Gastroesophageal sphincter (tissue), 4 donors: ENCODE measurements at regions not wholly inside any gene's neighbourhood (a gene's known extent, or its start where the extent isn't known, plus 50 kb on each side); places are given as distances from the start of the nearest gene placed in this dataset.
A peak's percentile ranks its signal among the peaks of the same experiment; 100 is the strongest.
"Not testable (repeated sequence)": the region's sequence is repeated elsewhere in the genome, so short reads cannot be mapped to it uniquely, and the experiment has no call there.

ENCODE experiments used
- ATAC-seq: fragments of 150-250 bp; one replicate; pipeline ENCODE4 v1.9.1; 2016; ENCODE audit warnings: mild to moderate bottlenecking, moderate library complexity
- H3K27ac ChIP-seq, 4 donors: fragments of 200-600 bp; sonication (generic) in 3 of 4; 1 replicate in 3 of 4; 2 replicates in 1 of 4; pipeline ENCODE4 v1.5.1; 2016 to 2019
- H3K27me3 ChIP-seq: fragments of 200-600 bp; sonication (generic); one replicate; pipeline ENCODE4 v1.5.1; 2019
- H3K36me3 ChIP-seq, 2 donors: fragments of 200-600 bp; sonication (generic); one replicate each; pipeline ENCODE4 v1.5.1; 2019; ENCODE audit warnings: control low read depth in 1 of 2
- H3K4me1 ChIP-seq, 3 donors: fragments of 200-600 bp; sonication (generic); 1 replicate in 2 of 3; 2 replicates in 1 of 3; pipeline ENCODE4 v1.5.1; 2016 to 2019; ENCODE audit warnings: control low read depth in 2 of 3
- H3K4me3 ChIP-seq, 2 donors: fragments of 200-600 bp; sonication (generic); one replicate each; pipeline ENCODE4 v1.5.1; 2019; ENCODE audit warnings: mild to moderate bottlenecking in 1 of 2, moderate library complexity in 1 of 2
- H3K9me3 ChIP-seq, 3 donors: fragments of 200-600 bp; sonication (generic); one replicate each; pipeline ENCODE4 v1.5.1; 2017 to 2019; ENCODE audit warnings: control low read depth in 2 of 3
- EP300 ChIP-seq: sonication (generic); formaldehyde crosslinking; IDR thresholded peaks from one replicate; pipeline ENCODE4 v1.6.1; 2017; ENCODE audit warnings: antibody characterized with exemption, mild to moderate bottlenecking
- POLR2A ChIP-seq, 2 donors: fragments of 450-650 bp; IDR thresholded peaks; one replicate each; pipeline ENCODE4 v1.6.1; 2017; ENCODE audit warnings: antibody characterized with exemption in 2 of 2, mild to moderate bottlenecking in 2 of 2, moderate library complexity in 1 of 2
- POLR2AphosphoS5 ChIP-seq: sonication (generic); formaldehyde crosslinking; IDR thresholded peaks from one replicate; pipeline ENCODE4 v1.6.1; 2017; ENCODE audit warnings: antibody characterized with exemption
- WGBS, 2 donors: methylation state at CpG; one replicate each; pipeline ENCODE4 v1.1.5; 2018; ENCODE audit warnings: low coverage in 1 of 2; 5-methylcytosine and 5-hydroxymethylcytosine counted together
- TF ChIP-seq, protein P1 (sequence below), 4 experiments: fragments of 200-600 bp in 2 of 4; fragments of 450-650 bp in 2 of 4; sonication (generic) in 1 of 4; IDR thresholded peaks; one replicate each; pipeline ENCODE4 v1.5.1; 2017 to 2019; ENCODE audit warnings: antibody characterized with exemption in 4 of 4, mild to moderate bottlenecking in 2 of 4, moderate library complexity in 2 of 4

DNA sequence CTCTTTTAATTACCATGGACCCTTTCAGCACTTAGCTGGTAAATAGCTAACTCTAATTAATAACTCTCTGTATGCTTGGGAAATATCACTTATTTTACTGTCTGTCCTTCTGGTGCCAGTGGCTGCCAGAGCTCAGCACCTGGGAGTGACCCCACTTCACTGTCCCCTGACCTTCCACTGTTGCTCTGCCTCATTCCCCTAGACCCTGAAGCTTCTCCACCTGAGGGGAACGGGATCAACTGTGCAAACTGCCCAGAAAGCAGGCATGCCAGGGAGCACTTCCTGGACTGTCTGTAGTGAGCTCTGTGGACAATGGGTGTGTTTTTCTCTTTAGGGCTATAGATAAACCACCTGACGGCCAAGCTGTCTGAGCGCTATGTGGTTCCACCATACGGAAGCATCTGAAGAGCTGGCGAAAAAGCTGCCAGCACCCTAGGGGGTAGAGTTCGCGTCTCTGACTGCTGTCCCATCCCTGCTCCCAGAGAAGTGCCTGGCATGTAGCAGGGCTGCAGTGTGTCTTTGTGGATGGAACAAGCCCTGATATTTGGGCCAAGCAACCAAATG, 106.3 kb upstream of the FOXA2 start:
- no peak for TF ChIP-seq POLR2AphosphoS5
- no peak for TF ChIP-seq POLR2A (IDR thresholded peaks at IDR 0.05)
- TF ChIP-seq, protein P1, sequence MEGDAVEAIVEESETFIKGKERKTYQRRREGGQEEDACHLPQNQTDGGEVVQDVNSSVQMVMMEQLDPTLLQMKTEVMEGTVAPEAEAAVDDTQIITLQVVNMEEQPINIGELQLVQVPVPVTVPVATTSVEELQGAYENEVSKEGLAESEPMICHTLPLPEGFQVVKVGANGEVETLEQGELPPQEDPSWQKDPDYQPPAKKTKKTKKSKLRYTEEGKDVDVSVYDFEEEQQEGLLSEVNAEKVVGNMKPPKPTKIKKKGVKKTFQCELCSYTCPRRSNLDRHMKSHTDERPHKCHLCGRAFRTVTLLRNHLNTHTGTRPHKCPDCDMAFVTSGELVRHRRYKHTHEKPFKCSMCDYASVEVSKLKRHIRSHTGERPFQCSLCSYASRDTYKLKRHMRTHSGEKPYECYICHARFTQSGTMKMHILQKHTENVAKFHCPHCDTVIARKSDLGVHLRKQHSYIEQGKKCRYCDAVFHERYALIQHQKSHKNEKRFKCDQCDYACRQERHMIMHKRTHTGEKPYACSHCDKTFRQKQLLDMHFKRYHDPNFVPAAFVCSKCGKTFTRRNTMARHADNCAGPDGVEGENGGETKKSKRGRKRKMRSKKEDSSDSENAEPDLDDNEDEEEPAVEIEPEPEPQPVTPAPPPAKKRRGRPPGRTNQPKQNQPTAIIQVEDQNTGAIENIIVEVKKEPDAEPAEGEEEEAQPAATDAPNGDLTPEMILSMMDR (IDR thresholded peaks at IDR 0.05), result no peak
- TF ChIP-seq EP300, result no peak
- Histone ChIP-seq H3K27ac (no peak overlapping the region), H3K36me3 (no peaks in the 10 kb centered on the region), H3K4me1 (peaks cover 0 to 10% (median 8%) of the 10 kb centered on the region in 3 donors), H3K4me3 (no peak overlapping the region), H3K9me3 (no peaks in the 10 kb centered on the region), H3K27me3 (peaks cover 7% of the 10 kb centered on the region)
- no peak for ATAC-seq
- whole genome bisulfite sequencing, 2 donors, result 100% methylated on average over 1 of the region's 7 CpGs; no CpG with 5 or more reads in 1 of the 2 donors

DNA sequence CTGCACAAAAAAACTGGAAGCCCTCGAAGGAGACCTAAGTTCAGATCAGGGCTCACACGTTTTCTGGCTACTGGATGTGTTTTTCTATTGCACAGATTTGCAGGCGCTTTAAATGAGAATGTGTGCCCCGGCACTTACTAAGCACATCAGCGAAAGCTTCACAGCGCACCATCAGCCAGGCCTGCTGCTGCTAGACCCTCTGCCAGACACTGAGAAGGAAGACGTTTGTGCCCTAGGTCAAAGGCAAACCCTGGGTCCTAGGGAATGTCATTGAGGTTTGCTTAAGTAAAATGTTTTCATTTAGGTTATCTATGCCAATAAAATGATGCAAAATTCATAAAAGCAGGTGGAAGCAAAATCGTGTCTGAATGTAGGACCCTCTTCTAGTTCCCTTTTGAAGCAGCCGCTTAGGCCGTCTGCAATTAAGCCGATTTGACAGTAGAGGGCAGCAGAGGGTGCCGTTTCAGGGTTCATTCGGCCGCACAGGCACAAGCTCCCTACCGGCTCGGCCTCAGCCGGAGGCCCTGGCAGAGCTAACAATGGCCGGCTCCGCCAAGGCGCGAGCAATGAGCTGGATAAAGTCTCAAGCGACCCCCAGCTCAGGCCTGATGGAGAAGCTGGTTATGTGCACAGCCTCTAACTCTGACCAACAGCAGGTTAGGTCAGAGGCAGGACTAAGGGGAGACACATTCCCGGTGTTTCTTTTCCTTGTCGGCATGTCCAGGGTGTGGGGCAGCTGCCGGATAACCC, 107.2 kb upstream of the FOXA2 start:
- Histone ChIP-seq H3K4me3 (peak overlapping the region in 1 of 2 donors; percentile 14), H3K27ac (peak overlapping the region in 1 of 4 donors; percentile 31), H3K27me3 (peaks cover 7% of the 10 kb centered on the region), H3K4me1 (peaks cover 0 to 10% (median 8%) of the 10 kb centered on the region in 3 donors), H3K9me3 (no peaks in the 10 kb centered on the region), H3K36me3 (no peaks in the 10 kb centered on the region)
- ATAC-seq, result peak; percentile 82
- WGBS, 2 donors, result 11 to 20% methylated on average over 12 of the region's 25 CpGs
- no peak for TF ChIP-seq POLR2AphosphoS5
- TF ChIP-seq, protein P1 (IDR thresholded peaks at IDR 0.05), result peak; percentile 85 to 94 (median 86)

DNA sequence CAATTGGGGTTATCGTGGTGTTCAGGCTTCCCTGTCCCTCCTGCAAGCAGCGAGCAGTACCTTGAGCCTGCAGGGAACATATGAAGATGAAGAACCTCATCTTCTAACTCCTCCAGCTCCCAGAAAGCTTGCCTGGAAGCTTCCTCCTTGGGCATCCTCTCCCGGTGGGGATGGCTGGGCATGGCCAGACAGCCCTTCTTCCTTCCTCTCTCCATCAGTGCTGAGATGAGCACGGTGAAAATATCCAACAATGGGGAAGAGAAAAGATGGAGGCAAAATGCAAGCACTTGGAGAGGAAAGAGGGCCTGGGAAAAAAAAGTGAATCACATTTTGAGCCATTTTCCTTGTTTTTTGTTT, 107.7 kb upstream of the FOXA2 start:
- no peaks in the 10 kb centered on the region for H3K9me3 ChIP-seq
- peaks cover 0 to 10% (median 8%) of the 10 kb centered on the region in 3 donors for H3K4me1 ChIP-seq
- no peaks in the 10 kb centered on the region for H3K36me3 ChIP-seq
- peak overlapping the region in 1 of 4 donors; percentile 31 for H3K27ac ChIP-seq
- no peak for ATAC-seq
- peaks cover 7% of the 10 kb centered on the region for H3K27me3 ChIP-seq
- 10 to 40% methylated on average over 1 to 2 of the region's 4 CpGs for WGBS, 2 donors
- peak overlapping the region in 1 of 2 donors; percentile 14 for H3K4me3 ChIP-seq
- TF ChIP-seq EP300 (no peak), POLR2AphosphoS5 (no peak), POLR2A (IDR thresholded peaks at IDR 0.05) (no peak)
- TF ChIP-seq, protein P1 (IDR thresholded peaks at IDR 0.05), result no peak

DNA sequence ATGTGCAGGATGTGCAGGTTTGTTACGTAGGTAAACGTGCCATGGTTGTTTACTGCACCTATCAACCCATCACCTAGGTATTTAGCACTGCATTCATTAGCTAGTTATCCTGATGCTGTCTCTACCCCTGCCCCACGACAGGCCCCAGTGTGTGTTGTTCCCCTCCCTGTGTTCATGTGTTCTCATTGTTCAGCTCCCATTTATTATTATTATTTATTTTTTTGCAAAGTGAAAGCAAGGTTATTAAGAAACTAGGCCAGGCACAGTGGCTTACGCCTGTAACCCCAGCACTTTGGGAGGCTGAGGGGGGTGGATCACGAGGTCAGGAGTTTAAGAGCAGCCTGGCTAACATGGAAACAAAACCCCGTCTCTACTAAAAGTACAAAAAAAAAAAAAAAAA, 108.2 kb upstream of the FOXA2 start:
- not testable (repeated sequence) for H3K27me3 ChIP-seq, H3K27ac ChIP-seq, ATAC-seq, H3K36me3 ChIP-seq, H3K9me3 ChIP-seq, H3K4me3 ChIP-seq
- peaks cover 0 to 10% (median 8%) of the 10 kb centered on the region in 3 donors for H3K4me1 ChIP-seq
- WGBS, 2 donors, result 81 to 87% methylated on average over 3 to 6 of the region's 6 CpGs

DNA sequence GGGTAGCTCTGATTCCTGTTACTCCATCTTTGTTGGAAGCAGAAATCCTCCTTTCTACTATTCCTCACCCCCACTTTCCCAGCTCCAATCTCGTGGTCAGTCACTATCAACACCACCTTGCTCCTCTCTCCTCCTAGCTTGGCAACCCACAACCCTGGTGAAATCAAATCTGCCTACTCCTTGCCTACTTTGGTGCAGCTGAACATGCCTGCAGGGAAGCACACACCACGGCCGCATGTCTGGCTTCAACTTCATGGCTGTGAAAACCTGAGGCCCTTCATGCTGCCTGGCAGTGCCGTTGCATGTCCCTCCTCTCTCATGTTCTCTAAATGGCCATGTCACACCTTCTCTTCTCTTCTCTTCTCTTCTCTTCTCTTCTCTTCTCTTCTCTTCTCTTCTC, 112.4 kb upstream of the FOXA2 start:
- 88 to 98% methylated on average over 3 to 4 of the region's 4 CpGs for WGBS, 2 donors
- no peak for TF ChIP-seq POLR2AphosphoS5
- no peak for TF ChIP-seq POLR2A (IDR thresholded peaks at IDR 0.05)
- no peak for TF ChIP-seq EP300
- TF ChIP-seq, protein P1 (IDR thresholded peaks at IDR 0.05), result no peak

More for the DNA sequence above, 112.4 kb upstream of the FOXA2 start:
- Histone ChIP-seq H3K4me3 (no peak overlapping the region), H3K27me3 (no peaks in the 10 kb centered on the region), H3K9me3 (peaks cover 0 to 4% (median 0%) of the 10 kb centered on the region in 3 donors), H3K27ac (no peak overlapping the region), H3K4me1 (peaks cover 0 to 4% (median 4%) of the 10 kb centered on the region in 3 donors), H3K36me3 (no peaks in the 10 kb centered on the region)
- ATAC-seq, result no peak
